Esophagus squamous epithelium (tissue), 4 donors: ENCODE measurements at regions not wholly inside any gene's neighbourhood (a gene's known extent, or its start where the extent isn't known, plus 50 kb on each side); places are given as distances from the start of the nearest gene placed in this dataset.

Experiments used
- POLR2A ChIP-seq, 4 donors: fragments of 450-650 bp; IDR thresholded peaks; one replicate each; pipeline ENCODE4 v1.6.1; 2017; ENCODE audit warnings: antibody characterized with exemption in 4 of 4, mild to moderate bottlenecking in 4 of 4, moderate library complexity in 3 of 4
- TF ChIP-seq, protein P1 (sequence below), 6 experiments: fragments of 450-650 bp in 4 of 6; fragments of 200-600 bp in 2 of 6; sonication (generic) in 2 of 6; IDR thresholded peaks; one replicate each; pipeline ENCODE4 v1.5.1; 2016 to 2019; ENCODE audit warnings: antibody characterized with exemption in 6 of 6, mild to moderate bottlenecking in 4 of 6, moderate library complexity in 4 of 6

DNA sequence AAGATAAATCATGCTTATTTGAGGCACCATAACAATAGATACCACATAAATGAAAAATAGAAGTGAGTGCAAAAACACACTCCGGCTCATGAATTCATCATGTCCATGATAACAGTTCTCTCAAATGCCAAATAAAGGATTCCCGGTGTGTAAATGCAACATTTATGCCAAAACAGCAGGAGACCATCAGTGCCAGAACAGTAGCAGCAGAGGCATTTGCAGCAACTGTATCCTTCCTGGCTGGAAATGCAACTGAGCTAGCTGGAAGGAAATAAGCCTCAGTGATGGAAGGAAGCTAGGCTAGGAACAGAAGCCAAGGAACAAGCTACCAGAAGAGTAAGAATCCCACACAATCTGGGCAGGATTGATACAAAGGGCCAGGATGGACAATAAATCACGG, 79.9 kb upstream of the THSD7A start:
- TF ChIP-seq, protein P1, sequence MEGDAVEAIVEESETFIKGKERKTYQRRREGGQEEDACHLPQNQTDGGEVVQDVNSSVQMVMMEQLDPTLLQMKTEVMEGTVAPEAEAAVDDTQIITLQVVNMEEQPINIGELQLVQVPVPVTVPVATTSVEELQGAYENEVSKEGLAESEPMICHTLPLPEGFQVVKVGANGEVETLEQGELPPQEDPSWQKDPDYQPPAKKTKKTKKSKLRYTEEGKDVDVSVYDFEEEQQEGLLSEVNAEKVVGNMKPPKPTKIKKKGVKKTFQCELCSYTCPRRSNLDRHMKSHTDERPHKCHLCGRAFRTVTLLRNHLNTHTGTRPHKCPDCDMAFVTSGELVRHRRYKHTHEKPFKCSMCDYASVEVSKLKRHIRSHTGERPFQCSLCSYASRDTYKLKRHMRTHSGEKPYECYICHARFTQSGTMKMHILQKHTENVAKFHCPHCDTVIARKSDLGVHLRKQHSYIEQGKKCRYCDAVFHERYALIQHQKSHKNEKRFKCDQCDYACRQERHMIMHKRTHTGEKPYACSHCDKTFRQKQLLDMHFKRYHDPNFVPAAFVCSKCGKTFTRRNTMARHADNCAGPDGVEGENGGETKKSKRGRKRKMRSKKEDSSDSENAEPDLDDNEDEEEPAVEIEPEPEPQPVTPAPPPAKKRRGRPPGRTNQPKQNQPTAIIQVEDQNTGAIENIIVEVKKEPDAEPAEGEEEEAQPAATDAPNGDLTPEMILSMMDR (IDR thresholded peaks at IDR 0.05) = no peak
- TF ChIP-seq POLR2A (IDR thresholded peaks at IDR 0.05) = no peak
